ENCODE measurements at regions not wholly inside any gene's neighbourhood (a gene's known extent, or its start where the extent isn't known, plus 50 kb on each side); places are given as distances from the start of the nearest gene placed in this dataset.

DNA sequence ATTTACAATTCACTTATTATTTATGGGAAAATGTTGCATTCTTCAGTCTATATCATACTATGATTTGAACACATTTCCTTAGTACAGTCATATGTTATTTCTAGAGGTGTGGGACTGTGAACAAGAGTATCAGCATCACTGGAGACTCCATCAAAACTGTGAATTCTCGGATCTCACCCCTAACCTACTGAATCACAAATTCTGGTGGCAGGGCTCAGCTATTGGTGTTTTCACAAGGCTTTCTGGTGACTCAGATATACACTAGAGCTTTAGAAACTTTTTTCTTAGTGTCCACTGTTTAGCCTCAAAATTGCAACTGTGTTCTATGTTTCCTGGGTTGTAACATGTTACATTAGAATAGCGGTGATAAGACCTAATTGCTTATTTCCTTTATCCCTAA is 352.9 kb upstream of the DDI1 start (continued):
- TF ChIP-seq ZNF341 (tag by site-specific recombination; IDR thresholded peaks at IDR 0.05; ENCODE audit: low read depth) (no peak), ZNF560 (tag by site-specific recombination; IDR thresholded peaks at IDR 0.05; ENCODE audit: borderline replicate concordance) (no peak), SP7 (tag by site-specific recombination; IDR thresholded peaks at IDR 0.05) (no peak), ZNF211 (tag by site-specific recombination; IDR thresholded peaks at IDR 0.05; ENCODE audit: low read depth) (no peak), ZNF776 (tag by site-specific recombination; IDR thresholded peaks at IDR 0.05; ENCODE audit: borderline replicate concordance) (no peak), ZNF600 (tag by site-specific recombination; IDR thresholded peaks at IDR 0.05) (no peak)

DNA sequence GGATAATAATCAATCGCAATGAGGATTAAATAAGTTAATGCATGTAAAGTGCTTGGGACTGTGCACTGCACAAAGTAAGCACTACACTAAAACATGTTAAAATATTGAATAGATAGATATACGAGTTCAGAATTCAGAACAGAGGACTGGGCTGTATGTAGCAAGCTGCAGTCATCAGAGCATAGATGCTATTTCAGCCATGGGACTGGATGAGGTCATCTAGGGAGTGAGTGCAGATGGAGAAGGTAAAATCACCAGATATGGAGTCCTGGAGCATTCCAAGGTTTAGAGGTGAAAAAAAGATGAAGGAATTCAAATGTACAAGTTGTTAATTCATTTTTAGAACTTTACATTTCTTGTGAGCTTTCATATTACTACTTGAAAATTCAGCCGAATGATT is 347.5 kb upstream of the DDI1 start:
- CTCF ChIA-PET, result interaction anchor here (0.5 kb wide), 1 partner anchor 223 kb away, joined by 3 read pairs; no protein-coding TSS in a partner anchor
- POLR2A ChIA-PET, result no interaction called here
- no peaks in the 10 kb centered on the region for H3K9me3 ChIP-seq (ENCODE audit: control insufficient read depth, insufficient read depth, low read depth, low read length)
- TF ChIP-seq, protein P1, sequence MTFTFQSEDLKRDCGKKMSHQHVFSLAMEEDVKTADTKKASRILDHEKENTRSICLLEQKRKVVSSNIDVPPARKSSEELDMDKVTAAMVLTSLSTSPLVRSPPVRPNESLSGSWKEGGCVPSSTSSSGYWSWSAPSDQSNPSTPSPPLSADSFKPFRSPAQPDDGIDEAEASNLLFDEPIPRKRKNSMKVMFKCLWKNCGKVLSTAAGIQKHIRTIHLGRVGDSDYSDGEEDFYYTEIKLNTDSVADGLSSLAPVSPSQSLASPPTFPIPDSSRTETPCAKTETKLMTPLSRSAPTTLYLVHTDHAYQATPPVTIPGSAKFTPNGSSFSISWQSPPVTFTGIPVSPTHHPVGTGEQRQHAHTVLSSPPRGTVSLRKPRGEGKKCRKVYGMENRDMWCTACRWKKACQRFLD (tag by site-specific recombination; IDR thresholded peaks at IDR 0.05), result no peak
- TF ChIP-seq, protein P2, sequence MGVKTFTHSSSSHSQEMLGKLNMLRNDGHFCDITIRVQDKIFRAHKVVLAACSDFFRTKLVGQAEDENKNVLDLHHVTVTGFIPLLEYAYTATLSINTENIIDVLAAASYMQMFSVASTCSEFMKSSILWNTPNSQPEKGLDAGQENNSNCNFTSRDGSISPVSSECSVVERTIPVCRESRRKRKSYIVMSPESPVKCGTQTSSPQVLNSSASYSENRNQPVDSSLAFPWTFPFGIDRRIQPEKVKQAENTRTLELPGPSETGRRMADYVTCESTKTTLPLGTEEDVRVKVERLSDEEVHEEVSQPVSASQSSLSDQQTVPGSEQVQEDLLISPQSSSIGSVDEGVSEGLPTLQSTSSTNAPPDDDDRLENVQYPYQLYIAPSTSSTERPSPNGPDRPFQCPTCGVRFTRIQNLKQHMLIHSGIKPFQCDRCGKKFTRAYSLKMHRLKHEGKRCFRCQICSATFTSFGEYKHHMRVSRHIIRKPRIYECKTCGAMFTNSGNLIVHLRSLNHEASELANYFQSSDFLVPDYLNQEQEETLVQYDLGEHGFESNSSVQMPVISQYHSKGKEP (tag by site-specific recombination; IDR thresholded peaks at IDR 0.05), result no peak
- TF ChIP-seq, protein P3, sequence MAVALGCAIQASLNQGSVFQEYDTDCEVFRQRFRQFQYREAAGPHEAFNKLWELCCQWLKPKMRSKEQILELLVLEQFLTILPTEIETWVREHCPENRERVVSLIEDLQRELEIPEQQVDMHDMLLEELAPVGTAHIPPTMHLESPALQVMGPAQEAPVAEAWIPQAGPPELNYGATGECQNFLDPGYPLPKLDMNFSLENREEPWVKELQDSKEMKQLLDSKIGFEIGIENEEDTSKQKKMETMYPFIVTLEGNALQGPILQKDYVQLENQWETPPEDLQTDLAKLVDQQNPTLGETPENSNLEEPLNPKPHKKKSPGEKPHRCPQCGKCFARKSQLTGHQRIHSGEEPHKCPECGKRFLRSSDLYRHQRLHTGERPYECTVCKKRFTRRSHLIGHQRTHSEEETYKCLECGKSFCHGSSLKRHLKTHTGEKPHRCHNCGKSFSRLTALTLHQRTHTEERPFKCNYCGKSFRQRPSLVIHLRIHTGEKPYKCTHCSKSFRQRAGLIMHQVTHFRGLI (tag by site-specific recombination; IDR thresholded peaks at IDR 0.05), result no peak
- no peak for TF ChIP-seq ZFP37 (tag by site-specific recombination; IDR thresholded peaks at IDR 0.05)
- no peak for TF ChIP-seq BCL6B (tag by site-specific recombination; IDR thresholded peaks at IDR 0.05)
- TF ChIP-seq ZNF214 (tag by site-specific recombination; IDR thresholded peaks at IDR 0.05; ENCODE audit: borderline replicate concordance), result no peak
- H3K27ac ChIP-seq (ENCODE audit: extremely low read depth, low read depth, low read length), result no peak overlapping the region
- H3K36me3 ChIP-seq (ENCODE audit: control insufficient read depth in 2 of 2, insufficient read depth in 1 of 2, low read length in 2 of 2), result no peaks in the 10 kb centered on the region
- no peak overlapping the region for H3K4me3 ChIP-seq (ENCODE audit: low read depth, low read length)
- H3K4me1 ChIP-seq (ENCODE audit: control insufficient read depth, insufficient read depth, low read length), result no peaks in the 10 kb centered on the region

DNA sequence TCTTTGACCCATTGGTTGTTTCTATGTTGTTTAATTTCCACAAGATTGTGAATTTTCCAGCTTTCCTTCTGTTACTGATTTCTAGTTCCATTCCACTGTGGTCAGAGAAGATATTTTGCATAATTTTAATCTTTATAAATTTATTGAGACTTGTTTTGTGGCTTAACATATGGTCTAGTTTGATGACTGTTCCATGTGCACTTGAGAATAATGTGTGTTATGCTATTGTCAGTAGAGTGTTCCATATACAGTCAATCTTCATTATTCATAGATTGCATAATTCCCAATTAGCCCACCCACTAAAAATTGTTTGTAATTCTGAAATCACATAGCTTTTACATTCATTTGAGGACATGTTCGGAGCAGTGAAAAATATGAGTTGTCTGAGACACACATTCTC is 346.1 kb upstream of the DDI1 start:
- ChIA-PET POLR2A (no interaction called here), CTCF (no interaction called here)
- no peak for TF ChIP-seq ZNF561 (tag by site-specific recombination; IDR thresholded peaks at IDR 0.05; ENCODE audit: borderline replicate concordance)
- TF ChIP-seq, protein P4, sequence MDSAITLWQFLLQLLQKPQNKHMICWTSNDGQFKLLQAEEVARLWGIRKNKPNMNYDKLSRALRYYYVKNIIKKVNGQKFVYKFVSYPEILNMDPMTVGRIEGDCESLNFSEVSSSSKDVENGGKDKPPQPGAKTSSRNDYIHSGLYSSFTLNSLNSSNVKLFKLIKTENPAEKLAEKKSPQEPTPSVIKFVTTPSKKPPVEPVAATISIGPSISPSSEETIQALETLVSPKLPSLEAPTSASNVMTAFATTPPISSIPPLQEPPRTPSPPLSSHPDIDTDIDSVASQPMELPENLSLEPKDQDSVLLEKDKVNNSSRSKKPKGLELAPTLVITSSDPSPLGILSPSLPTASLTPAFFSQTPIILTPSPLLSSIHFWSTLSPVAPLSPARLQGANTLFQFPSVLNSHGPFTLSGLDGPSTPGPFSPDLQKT (IDR thresholded peaks at IDR 0.05; ENCODE audit: borderline replicate concordance, low read depth, low read length), result no peak
- no peak for TF ChIP-seq ZNF530 (tag by site-specific recombination; IDR thresholded peaks at IDR 0.05; ENCODE audit: low read depth)
- no peak for TF ChIP-seq ZIC2 (tag by site-specific recombination; IDR thresholded peaks at IDR 0.05)
- TF ChIP-seq, protein P5, sequence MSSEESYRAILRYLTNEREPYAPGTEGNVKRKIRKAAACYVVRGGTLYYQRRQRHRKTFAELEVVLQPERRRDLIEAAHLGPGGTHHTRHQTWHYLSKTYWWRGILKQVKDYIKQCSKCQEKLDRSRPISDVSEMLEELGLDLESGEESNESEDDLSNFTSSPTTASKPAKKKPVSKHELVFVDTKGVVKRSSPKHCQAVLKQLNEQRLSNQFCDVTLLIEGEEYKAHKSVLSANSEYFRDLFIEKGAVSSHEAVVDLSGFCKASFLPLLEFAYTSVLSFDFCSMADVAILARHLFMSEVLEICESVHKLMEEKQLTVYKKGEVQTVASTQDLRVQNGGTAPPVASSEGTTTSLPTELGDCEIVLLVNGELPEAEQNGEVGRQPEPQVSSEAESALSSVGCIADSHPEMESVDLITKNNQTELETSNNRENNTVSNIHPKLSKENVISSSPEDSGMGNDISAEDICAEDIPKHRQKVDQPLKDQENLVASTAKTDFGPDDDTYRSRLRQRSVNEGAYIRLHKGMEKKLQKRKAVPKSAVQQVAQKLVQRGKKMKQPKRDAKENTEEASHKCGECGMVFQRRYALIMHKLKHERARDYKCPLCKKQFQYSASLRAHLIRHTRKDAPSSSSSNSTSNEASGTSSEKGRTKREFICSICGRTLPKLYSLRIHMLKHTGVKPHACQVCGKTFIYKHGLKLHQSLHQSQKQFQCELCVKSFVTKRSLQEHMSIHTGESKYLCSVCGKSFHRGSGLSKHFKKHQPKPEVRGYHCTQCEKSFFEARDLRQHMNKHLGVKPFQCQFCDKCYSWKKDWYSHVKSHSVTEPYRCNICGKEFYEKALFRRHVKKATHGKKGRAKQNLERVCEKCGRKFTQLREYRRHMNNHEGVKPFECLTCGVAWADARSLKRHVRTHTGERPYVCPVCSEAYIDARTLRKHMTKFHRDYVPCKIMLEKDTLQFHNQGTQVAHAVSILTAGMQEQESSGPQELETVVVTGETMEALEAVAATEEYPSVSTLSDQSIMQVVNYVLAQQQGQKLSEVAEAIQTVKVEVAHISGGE (tag by site-specific recombination; conservative IDR thresholded peaks at IDR 0.05; ENCODE audit: low read depth), result no peak
- TF ChIP-seq ZNF394 (tag by site-specific recombination; IDR thresholded peaks at IDR 0.05; ENCODE audit: borderline replicate concordance), result no peak
- TF ChIP-seq, protein P6, sequence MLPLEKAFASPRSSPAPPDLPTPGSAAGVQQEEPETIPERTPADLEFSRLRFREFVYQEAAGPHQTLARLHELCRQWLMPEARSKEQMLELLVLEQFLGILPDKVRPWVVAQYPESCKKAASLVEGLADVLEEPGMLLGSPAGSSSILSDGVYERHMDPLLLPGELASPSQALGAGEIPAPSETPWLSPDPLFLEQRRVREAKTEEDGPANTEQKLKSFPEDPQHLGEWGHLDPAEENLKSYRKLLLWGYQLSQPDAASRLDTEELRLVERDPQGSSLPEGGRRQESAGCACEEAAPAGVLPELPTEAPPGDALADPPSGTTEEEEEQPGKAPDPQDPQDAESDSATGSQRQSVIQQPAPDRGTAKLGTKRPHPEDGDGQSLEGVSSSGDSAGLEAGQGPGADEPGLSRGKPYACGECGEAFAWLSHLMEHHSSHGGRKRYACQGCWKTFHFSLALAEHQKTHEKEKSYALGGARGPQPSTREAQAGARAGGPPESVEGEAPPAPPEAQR (tag by site-specific recombination; IDR thresholded peaks at IDR 0.05), result no peak
- TF ChIP-seq ZSCAN5A (tag by site-specific recombination; IDR thresholded peaks at IDR 0.05), result no peak
- Histone ChIP-seq H3K4me3 (ENCODE audit: low read depth, low read length) (no peak overlapping the region), H3K9me3 (ENCODE audit: control insufficient read depth, insufficient read depth, low read depth, low read length) (no peaks in the 10 kb centered on the region), H3K36me3 (ENCODE audit: control insufficient read depth in 2 of 2, insufficient read depth in 1 of 2, low read length in 2 of 2) (no peaks in the 10 kb centered on the region), H3K4me1 (ENCODE audit: control insufficient read depth, insufficient read depth, low read length) (no peaks in the 10 kb centered on the region), H3K27ac (ENCODE audit: extremely low read depth, low read depth, low read length) (no peak overlapping the region)

All from HEK293 (cell line).